Ishikawa (cell line): ENCODE measurements at regions not wholly inside any gene's neighbourhood (a gene's known extent, or its start where the extent isn't known, plus 50 kb on each side); places are given as distances from the start of the nearest gene placed in this dataset.

ENCODE experiments used
- CEBPB ChIP-seq: IDR thresholded peaks from 2 replicates; pipeline ENCODE4 v1.6.1; 2012
- EGR1 ChIP-seq: IDR thresholded peaks from 2 replicates; pipeline ENCODE4 v1.6.1; 2012
- MAX ChIP-seq: IDR thresholded peaks from 2 replicates; pipeline ENCODE4 v1.6.1; 2012
- TAF1 ChIP-seq: IDR thresholded peaks from 2 replicates; pipeline ENCODE4 v1.6.1; 2012; ENCODE audit warnings: low read depth, mild to moderate bottlenecking

- TF ChIP-seq MAX (no peak), CEBPB (no peak), TAF1 (no peak), EGR1 (no peak)
Observed at GRCh38 chrX:88865634-88866033, 118.6 kb downstream of the CPXCR1 start.
